HepG2 (cell line): ENCODE measurements at regions not wholly inside any gene's neighbourhood (a gene's known extent, or its start where the extent isn't known, plus 50 kb on each side); places are given as distances from the start of the nearest gene placed in this dataset.

Experiments
- ATAC-seq: fragments of 200-7000 bp; cut with Tn5 transposase; 3 replicates; pipeline ENCODE4 v1.9.1; 2020; ENCODE audit warnings: mild to moderate bottlenecking, moderate library complexity
- BruUV-seq: library from RNA; stranded (reverse); fragments of 400-500 nt; replicated peaks from 2 replicates; lab custom pipeline; 2021; lab: Mats Ljungman, UMichigan
- CTCF ChIA-PET: fragments of 300-600 bp; formaldehyde crosslinking; extraction: SDS; loops from one replicate; lab custom pipeline; 2021; ENCODE audit warnings: low total read pairs, inconsistent platforms, low intra/inter-chr PET ratio; lab: Yijun Ruan, JAX
- POLR2A ChIA-PET: fragments of 350-600 bp; sonication (Branson Sonifier 250); formaldehyde crosslinking; loops from one replicate; lab custom pipeline; 2020; ENCODE audit warnings: antibody characterized with exemption, inconsistent platforms; lab: Yijun Ruan, JAX
- DNase-seq: peaks from one replicate; pipeline ENCODE4 v3.0.0-alpha.2; 2015; ENCODE audit warnings: low spot score
- FAIRE-seq: peaks from 3 replicates; lab custom pipeline; 2011; peaks lifted over from hg19 to GRCh38; lab: Jason Lieb, UNC
- H2AFZ ChIP-seq: one replicate; pipeline ENCODE4 v1.6.1; 2011; ENCODE audit warnings: low read length, inconsistent platforms
- H3K27ac ChIP-seq: fragments of 300-600 bp; 3 replicates; pipeline ENCODE4 v1.8.0; 2011; ENCODE audit warnings: mixed run types, mild to moderate bottlenecking, mixed read lengths, low read length, inconsistent platforms; ENCODE audit not compliant: insufficient read depth; ENCODE audit errors: extremely low read length
- H3K27me3 ChIP-seq, 2 experiments: fragments of 200-600 bp in 1 of 2; 2 replicates in 1 of 2; 3 replicates in 1 of 2; pipeline versions ENCODE4 v1.6.0 to v1.8.0; 2011; ENCODE audit warnings: low read length in 2 of 2, mild to moderate bottlenecking in 2 of 2, moderate library complexity in 2 of 2, inconsistent platforms in 1 of 2; ENCODE audit not compliant: insufficient read depth in 2 of 2, control insufficient read depth in 1 of 2
- H3K36me3 ChIP-seq, 2 experiments: fragments of 200-600 bp in 1 of 2; replicated peaks in 1 of 2; 2 replicates in 1 of 2; 3 replicates in 1 of 2; pipeline versions ENCODE4 v1.5.1 to v1.8.0; 2011; ENCODE audit warnings: low read length in 2 of 2, inconsistent platforms in 1 of 2; ENCODE audit not compliant: insufficient read depth in 2 of 2, control insufficient read depth in 1 of 2
- H3K4me1 ChIP-seq: 2 replicates; pipeline ENCODE4 v1.5.1; 2012; ENCODE audit warnings: low read length, inconsistent platforms; ENCODE audit not compliant: insufficient read depth
- H3K4me2 ChIP-seq: 2 replicates; pipeline ENCODE4 v1.6.0; 2011; ENCODE audit warnings: low read depth, low read length, inconsistent platforms
- H3K4me3 ChIP-seq, 3 experiments: fragments of 200-600 bp in 1 of 3; sonication (generic), shearing (Covaris generic) in 1 of 3; replicated peaks in 1 of 3; 2 replicates each; pipeline ENCODE4 v1.5.1; 2011 to 2016; ENCODE audit warnings: low read length in 3 of 3, inconsistent platforms in 2 of 3, low read depth in 2 of 3, mild to moderate bottlenecking in 2 of 3, control low read depth in 1 of 3, mixed read lengths in 1 of 3; ENCODE audit not compliant: insufficient read depth in 1 of 3
- H3K79me2 ChIP-seq: one replicate; pipeline ENCODE4 v1.6.1; 2011; ENCODE audit warnings: low read length, inconsistent platforms; ENCODE audit not compliant: insufficient read depth
- H3K9ac ChIP-seq: 2 replicates; pipeline ENCODE4 v1.6.0; 2011; ENCODE audit warnings: mild to moderate bottlenecking, low read depth, low read length, inconsistent platforms; ENCODE audit not compliant: insufficient read depth
- H3K9me3 ChIP-seq: 2 replicates; pipeline ENCODE4 v1.5.1; 2012; ENCODE audit warnings: mild to moderate bottlenecking, low read length
- H4K20me1 ChIP-seq: 2 replicates; pipeline ENCODE4 v1.6.0; 2011; ENCODE audit warnings: inconsistent platforms, mild to moderate bottlenecking, low read length, moderate library complexity; ENCODE audit not compliant: insufficient read depth
- FOXP1 ChIP-seq, 2 experiments: fragments of 450-650 bp in 1 of 2; IDR thresholded peaks; 2 replicates each; pipeline ENCODE4 v1.6.1; 2017 to 2018; ENCODE audit warnings: antibody characterized with exemption in 1 of 2
- HES4 ChIP-seq: sonication (generic); formaldehyde crosslinking; IDR thresholded peaks from 2 replicates; pipeline ENCODE4 v1.9.0; 2021; ENCODE audit warnings: mild to moderate bottlenecking, missing genetic modification reagents, borderline replicate concordance
- JDP2 ChIP-seq: sonication (generic); formaldehyde crosslinking; IDR thresholded peaks from 2 replicates; pipeline ENCODE4 v1.8.1; 2022; ENCODE audit warnings: missing genetic modification reagents, borderline replicate concordance
- SSRP1 ChIP-seq: IDR thresholded peaks from 2 replicates; pipeline ENCODE4 v1.6.1; 2016; ENCODE audit warnings: control low read depth
- XBP1 ChIP-seq: sonication (generic); formaldehyde crosslinking; IDR thresholded peaks from 2 replicates; pipeline ENCODE4 v1.5.0; 2020; ENCODE audit warnings: missing genetic modification reagents
- ZEB1 ChIP-seq: IDR thresholded peaks from 2 replicates; pipeline ENCODE4 v1.6.1; 2012; ENCODE audit warnings: mild to moderate bottlenecking, low read depth, inconsistent platforms; ENCODE audit not compliant: insufficient replicate concordance
- ZNF33A ChIP-seq: sonication (generic); formaldehyde crosslinking; IDR thresholded peaks from 2 replicates; pipeline ENCODE4 v1.5.1; 2020; ENCODE audit warnings: missing genetic modification reagents, mild to moderate bottlenecking, moderate library complexity, borderline replicate concordance
- ZNF44 ChIP-seq: sonication (generic); formaldehyde crosslinking; IDR thresholded peaks from 2 replicates; pipeline ENCODE4 v1.5.1; 2020; ENCODE audit warnings: mild to moderate bottlenecking, missing genetic modification reagents
- WGBS: methylation state at CpG from one replicate; pipeline ENCODE4 v1.1.6; 2017; ENCODE audit warnings: low lambda C conversion rate; 5-methylcytosine and 5-hydroxymethylcytosine counted together
- in situ Hi-C: cut with HindIII; loops from 2 replicates; pipeline ENCODE4 v1.10.0; 2017; ENCODE audit warnings: low pct_unique_long_range_greater_than_20kb; ENCODE audit not compliant: extremely low pct_ligation_motif_present
- intact Hi-C: fragments of 100-400 bp; cut with micrococcal nuclease; formaldehyde crosslinking; loops from one replicate; pipeline ENCODE4 v1.10.0; 2022; ENCODE audit not compliant: unreplicated experiment
- TF ChIP-seq, protein P1 (sequence below): sonication (generic); formaldehyde crosslinking; IDR thresholded peaks from 2 replicates; pipeline ENCODE4 v1.4.0; 2020; ENCODE audit warnings: missing genetic modification reagents
- TF ChIP-seq, protein P2 (sequence below): sonication (generic); formaldehyde crosslinking; IDR thresholded peaks from 2 replicates; pipeline ENCODE4 v1.8.0; 2023; ENCODE audit warnings: mild to moderate bottlenecking, missing genetic modification reagents

DNA sequence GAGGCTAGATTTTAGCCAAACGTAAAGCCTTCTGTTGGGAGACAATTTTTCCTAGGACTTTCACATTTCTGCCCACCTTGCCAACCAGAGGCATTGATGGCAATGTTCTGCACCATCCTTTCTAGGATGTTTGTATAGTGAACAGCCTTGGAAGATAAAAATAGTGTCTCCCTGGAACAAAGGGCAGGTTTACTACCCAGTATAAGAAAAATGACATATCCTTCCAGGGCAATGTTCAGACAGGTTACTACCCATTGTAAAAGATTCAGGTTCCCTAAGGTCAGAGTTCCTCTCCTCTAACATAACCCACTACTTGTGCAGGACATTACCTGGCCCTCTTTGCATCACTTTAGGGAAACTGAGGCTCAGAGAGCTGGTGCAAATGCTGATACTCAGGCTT lies 248.2 kb upstream of the VEPH1 start (continued):
- TF ChIP-seq, protein P1, sequence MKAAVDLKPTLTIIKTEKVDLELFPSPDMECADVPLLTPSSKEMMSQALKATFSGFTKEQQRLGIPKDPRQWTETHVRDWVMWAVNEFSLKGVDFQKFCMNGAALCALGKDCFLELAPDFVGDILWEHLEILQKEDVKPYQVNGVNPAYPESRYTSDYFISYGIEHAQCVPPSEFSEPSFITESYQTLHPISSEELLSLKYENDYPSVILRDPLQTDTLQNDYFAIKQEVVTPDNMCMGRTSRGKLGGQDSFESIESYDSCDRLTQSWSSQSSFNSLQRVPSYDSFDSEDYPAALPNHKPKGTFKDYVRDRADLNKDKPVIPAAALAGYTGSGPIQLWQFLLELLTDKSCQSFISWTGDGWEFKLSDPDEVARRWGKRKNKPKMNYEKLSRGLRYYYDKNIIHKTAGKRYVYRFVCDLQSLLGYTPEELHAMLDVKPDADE (CRISPR knock-in tag) = no peak
- TF ChIP-seq ZNF44 (CRISPR knock-in tag) = no peak
- TF ChIP-seq, all 625 proteins: peak for 0

DNA sequence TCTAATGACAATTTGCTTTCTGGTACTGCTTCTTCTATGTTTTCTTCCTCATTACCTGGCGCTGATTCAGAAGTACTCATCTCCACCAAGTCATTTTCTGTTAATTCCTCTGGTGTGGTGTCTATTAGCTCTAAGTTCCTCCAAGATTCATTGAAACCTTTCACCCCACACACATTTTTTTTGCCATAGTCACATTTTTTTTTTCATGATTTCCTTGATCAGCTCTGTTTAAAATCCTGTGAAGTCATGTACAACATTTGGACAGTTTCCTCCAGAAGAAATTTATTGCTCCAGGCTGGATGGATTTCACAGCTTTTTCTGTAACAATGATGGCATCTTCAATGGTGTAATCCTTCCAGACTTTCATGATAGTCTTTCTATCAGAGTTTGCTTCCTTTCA lies 243.2 kb upstream of the VEPH1 start:
- no peaks in the 10 kb centered on the region for H3K27me3 ChIP-seq
- FAIRE-seq (no peak), DNase-seq (no peak), ATAC-seq (no peak)
- POLR2A ChIA-PET = no interaction called here
- no peak overlapping the region for H3K4me3 ChIP-seq
- H3K36me3 ChIP-seq = no peaks in the 10 kb centered on the region
- 8% methylated on average over 1 of the region's 1 CpG for WGBS
- no peak overlapping the region for H3K4me2 ChIP-seq
- no TSS peak for BruUV-seq
- no peak overlapping the region for H2AFZ ChIP-seq
- intact Hi-C loops (no loop called here), in situ Hi-C loops (no loop called here)
- no peaks in the 10 kb centered on the region for H4K20me1 ChIP-seq
- CTCF ChIA-PET = no interaction called here
- H3K27ac ChIP-seq = no peak overlapping the region
- no peaks in the 10 kb centered on the region for H3K79me2 ChIP-seq
- H3K9ac ChIP-seq = no peak overlapping the region
- H3K4me1 ChIP-seq = no peaks in the 10 kb centered on the region
- TF ChIP-seq ZNF33A = no peak
- H3K9me3 ChIP-seq = no peaks in the 10 kb centered on the region

DNA sequence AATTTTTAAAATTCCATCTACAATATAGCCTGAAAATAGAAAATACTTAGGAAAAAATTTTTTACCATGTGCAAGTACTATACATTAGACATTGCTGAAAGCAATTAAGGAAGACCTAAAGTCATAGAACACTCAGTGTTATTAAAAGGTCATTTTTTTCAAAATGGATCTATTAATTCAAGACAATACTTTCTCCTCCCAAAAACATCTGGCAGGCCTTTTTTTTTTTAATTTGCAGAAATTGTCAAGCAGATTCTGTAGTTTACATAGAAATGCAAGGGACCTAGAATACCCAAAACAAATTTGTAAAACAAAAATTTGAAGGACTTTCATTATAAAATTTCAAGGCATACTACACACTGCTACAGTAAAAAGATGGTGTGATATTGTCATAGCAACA lies 238.4 kb upstream of the VEPH1 start:
- Histone ChIP-seq H2AFZ (no peak overlapping the region), H3K4me2 (no peak overlapping the region), H3K4me1 (no peaks in the 10 kb centered on the region), H3K27me3 (no peaks in the 10 kb centered on the region), H3K36me3 (no peaks in the 10 kb centered on the region), H3K27ac (no peak overlapping the region), H3K9me3 (no peaks in the 10 kb centered on the region), H3K9ac (no peak overlapping the region), H3K4me3 (no peak overlapping the region), H4K20me1 (no peaks in the 10 kb centered on the region), H3K79me2 (no peaks in the 10 kb centered on the region)
- ATAC-seq = no peak
- POLR2A ChIA-PET = no interaction called here
- no peak for FAIRE-seq
- in situ Hi-C loops = no loop called here
- TF ChIP-seq XBP1 (CRISPR knock-in tag) = no peak
- TF ChIP-seq, protein P2, sequence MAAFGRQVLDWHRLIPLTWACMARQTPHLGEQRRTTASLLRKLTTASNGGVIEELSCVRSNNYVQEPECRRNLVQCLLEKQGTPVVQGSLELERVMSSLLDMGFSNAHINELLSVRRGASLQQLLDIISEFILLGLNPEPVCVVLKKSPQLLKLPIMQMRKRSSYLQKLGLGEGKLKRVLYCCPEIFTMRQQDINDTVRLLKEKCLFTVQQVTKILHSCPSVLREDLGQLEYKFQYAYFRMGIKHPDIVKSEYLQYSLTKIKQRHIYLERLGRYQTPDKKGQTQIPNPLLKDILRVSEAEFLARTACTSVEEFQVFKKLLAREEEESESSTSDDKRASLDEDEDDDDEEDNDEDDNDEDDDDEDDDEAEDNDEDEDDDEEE (CRISPR knock-in tag) = no peak
- TF ChIP-seq ZEB1 = no peak
- no peak for TF ChIP-seq FOXP1 (IDR thresholded peaks at IDR 0.05)
- TF ChIP-seq FOXP1 (CRISPR knock-in tag; IDR thresholded peaks at IDR 0.05) = no peak
- TF ChIP-seq JDP2 (CRISPR knock-in tag) = no peak
- no peak for TF ChIP-seq HES4 (CRISPR knock-in tag)
- no peak for TF ChIP-seq SSRP1 (CRISPR knock-in tag)
- CTCF ChIA-PET = no interaction called here
- no peak for DNase-seq
- intact Hi-C loops = no loop called here
- BruUV-seq = no TSS peak
